ENCODE measurements at regions not wholly inside any gene's neighbourhood (a gene's known extent, or its start where the extent isn't known, plus 50 kb on each side); places are given as distances from the start of the nearest gene placed in this dataset.

- TF ChIP-seq NBN (IDR thresholded peaks at IDR 0.05; ENCODE audit: low read depth) (no peak), ZBTB33 (CRISPR knock-in tag; IDR thresholded peaks at IDR 0.05) (no peak), HSF4 (CRISPR knock-in tag; IDR thresholded peaks at IDR 0.05; ENCODE audit: borderline replicate concordance) (no peak), HIVEP1 (CRISPR knock-in tag; IDR thresholded peaks at IDR 0.05) (no peak)
- TF ChIP-seq, protein P1, sequence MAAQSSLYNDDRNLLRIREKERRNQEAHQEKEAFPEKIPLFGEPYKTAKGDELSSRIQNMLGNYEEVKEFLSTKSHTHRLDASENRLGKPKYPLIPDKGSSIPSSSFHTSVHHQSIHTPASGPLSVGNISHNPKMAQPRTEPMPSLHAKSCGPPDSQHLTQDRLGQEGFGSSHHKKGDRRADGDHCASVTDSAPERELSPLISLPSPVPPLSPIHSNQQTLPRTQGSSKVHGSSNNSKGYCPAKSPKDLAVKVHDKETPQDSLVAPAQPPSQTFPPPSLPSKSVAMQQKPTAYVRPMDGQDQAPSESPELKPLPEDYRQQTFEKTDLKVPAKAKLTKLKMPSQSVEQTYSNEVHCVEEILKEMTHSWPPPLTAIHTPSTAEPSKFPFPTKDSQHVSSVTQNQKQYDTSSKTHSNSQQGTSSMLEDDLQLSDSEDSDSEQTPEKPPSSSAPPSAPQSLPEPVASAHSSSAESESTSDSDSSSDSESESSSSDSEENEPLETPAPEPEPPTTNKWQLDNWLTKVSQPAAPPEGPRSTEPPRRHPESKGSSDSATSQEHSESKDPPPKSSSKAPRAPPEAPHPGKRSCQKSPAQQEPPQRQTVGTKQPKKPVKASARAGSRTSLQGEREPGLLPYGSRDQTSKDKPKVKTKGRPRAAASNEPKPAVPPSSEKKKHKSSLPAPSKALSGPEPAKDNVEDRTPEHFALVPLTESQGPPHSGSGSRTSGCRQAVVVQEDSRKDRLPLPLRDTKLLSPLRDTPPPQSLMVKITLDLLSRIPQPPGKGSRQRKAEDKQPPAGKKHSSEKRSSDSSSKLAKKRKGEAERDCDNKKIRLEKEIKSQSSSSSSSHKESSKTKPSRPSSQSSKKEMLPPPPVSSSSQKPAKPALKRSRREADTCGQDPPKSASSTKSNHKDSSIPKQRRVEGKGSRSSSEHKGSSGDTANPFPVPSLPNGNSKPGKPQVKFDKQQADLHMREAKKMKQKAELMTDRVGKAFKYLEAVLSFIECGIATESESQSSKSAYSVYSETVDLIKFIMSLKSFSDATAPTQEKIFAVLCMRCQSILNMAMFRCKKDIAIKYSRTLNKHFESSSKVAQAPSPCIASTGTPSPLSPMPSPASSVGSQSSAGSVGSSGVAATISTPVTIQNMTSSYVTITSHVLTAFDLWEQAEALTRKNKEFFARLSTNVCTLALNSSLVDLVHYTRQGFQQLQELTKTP (IDR thresholded peaks at IDR 0.05; ENCODE audit: low read depth in 1 of 2, partially characterized antibody in 2 of 2), result no peak
- TF ChIP-seq, protein P2, sequence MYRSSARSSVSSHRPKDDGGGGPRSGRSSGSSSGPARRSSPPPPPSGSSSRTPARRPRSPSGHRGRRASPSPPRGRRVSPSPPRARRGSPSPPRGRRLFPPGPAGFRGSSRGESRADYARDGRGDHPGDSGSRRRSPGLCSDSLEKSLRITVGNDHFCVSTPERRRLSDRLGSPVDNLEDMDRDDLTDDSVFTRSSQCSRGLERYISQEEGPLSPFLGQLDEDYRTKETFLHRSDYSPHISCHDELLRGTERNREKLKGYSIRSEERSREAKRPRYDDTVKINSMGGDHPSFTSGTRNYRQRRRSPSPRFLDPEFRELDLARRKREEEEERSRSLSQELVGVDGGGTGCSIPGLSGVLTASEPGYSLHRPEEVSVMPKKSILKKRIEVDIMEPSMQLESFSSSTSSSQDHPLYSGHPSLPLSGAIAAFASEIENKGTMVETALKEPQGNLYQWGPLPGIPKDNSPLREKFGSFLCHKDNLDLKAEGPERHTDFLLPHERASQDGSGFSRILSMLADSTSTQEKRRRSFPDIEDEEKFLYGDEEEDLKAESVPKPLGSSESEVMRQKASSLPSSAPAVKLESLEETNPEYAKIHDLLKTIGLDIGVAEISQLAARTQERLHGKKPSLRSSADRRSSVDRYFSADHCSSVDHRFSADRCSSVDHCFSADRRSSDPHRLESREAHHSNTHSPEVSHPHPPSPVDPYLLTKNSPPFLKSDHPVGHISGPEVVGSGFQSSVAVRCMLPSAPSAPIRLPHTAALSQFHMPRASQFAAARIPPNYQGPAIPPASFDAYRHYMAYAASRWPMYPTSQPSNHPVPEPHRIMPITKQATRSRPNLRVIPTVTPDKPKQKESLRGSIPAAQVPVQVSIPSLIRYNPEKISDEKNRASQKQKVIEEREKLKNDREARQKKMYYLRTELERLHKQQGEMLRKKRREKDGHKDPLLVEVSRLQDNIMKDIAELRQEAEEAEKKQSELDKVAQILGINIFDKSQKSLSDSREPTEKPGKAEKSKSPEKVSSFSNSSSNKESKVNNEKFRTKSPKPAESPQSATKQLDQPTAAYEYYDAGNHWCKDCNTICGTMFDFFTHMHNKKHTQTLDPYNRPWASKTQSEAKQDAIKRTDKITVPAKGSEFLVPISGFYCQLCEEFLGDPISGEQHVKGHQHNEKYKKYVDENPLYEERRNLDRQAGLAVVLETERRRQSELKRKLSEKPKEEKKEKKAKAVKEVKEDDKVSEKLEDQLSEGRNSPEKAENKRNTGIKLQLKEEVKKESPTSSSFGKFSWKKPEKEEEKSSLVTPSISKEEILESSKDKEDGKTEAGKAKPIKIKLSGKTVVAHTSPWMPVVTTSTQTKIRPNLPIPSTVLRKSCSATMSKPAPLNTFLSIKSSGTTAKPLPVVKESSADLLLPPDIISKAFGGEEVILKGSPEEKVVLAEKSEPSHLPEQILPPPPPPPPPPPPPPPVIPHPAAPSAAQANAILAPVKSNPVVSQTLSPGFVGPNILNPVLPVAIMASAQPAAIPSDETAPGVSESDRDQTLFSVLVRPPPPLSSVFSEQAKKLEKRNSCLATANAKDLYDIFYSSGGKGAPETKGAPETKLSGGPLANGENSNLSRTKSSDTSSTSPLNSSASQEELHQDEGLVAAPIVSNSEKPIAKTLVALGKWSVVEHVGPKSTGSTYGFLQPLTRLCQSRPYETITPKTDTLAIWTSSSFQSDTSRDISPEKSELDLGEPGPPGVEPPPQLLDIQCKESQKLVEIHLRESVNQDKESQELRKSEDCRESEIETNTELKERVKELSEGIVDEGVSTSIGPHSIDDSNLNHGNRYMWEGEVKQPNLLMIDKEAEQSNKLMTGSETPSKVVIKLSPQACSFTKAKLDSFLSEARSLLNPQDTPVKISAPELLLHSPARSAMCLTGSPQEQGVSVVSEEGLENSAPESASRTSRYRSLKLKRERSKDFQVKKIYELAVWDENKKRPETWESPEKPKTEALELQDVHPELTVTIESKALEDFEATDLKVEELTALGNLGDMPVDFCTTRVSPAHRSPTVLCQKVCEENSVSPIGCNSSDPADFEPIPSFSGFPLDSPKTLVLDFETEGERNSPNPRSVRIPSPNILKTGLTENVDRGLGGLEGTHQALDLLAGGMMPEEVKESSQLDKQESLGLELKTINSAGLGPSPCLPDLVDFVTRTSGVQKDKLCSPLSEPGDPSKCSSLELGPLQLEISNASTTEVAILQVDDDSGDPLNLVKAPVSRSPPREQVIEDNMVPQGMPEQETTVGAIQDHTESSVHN (IDR thresholded peaks at IDR 0.05; ENCODE audit: borderline replicate concordance in 1 of 2, low read depth in 1 of 2), result no peak
- TF ChIP-seq, protein P3, sequence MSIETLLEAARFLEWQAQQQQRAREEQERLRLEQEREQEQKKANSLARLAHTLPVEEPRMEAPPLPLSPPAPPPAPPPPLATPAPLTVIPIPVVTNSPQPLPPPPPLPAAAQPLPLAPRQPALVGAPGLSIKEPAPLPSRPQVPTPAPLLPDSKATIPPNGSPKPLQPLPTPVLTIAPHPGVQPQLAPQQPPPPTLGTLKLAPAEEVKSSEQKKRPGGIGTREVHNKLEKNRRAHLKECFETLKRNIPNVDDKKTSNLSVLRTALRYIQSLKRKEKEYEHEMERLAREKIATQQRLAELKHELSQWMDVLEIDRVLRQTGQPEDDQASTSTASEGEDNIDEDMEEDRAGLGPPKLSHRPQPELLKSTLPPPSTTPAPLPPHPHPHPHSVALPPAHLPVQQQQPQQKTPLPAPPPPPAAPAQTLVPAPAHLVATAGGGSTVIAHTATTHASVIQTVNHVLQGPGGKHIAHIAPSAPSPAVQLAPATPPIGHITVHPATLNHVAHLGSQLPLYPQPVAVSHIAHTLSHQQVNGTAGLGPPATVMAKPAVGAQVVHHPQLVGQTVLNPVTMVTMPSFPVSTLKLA (conservative IDR thresholded peaks at IDR 0.05), result no peak
Measured at GRCh38 chr14:79960288-79960687, 251.0 kb downstream of the DIO2 start (continued).
